Thyroid gland (tissue), 4 donors: ENCODE measurements at regions not wholly inside any gene's neighbourhood (a gene's known extent, or its start where the extent isn't known, plus 50 kb on each side); places are given as distances from the start of the nearest gene placed in this dataset.

Experiments used
- POLR2A ChIP-seq, 2 donors: fragments of 450-650 bp; IDR thresholded peaks; one replicate each; pipeline ENCODE4 v1.6.1; 2017; ENCODE audit warnings: antibody characterized with exemption in 2 of 2, mild to moderate bottlenecking in 2 of 2, moderate library complexity in 1 of 2
- TF ChIP-seq, protein P1 (sequence below), 6 experiments: fragments of 200-600 bp in 3 of 6; fragments of 450-650 bp in 3 of 6; sonication (generic) in 3 of 6; IDR thresholded peaks; one replicate each; pipeline ENCODE4 v1.5.1; 2016 to 2019; ENCODE audit warnings: antibody characterized with exemption in 6 of 6, mild to moderate bottlenecking in 2 of 6, inconsistent platforms in 1 of 6, moderate library complexity in 1 of 6

DNA sequence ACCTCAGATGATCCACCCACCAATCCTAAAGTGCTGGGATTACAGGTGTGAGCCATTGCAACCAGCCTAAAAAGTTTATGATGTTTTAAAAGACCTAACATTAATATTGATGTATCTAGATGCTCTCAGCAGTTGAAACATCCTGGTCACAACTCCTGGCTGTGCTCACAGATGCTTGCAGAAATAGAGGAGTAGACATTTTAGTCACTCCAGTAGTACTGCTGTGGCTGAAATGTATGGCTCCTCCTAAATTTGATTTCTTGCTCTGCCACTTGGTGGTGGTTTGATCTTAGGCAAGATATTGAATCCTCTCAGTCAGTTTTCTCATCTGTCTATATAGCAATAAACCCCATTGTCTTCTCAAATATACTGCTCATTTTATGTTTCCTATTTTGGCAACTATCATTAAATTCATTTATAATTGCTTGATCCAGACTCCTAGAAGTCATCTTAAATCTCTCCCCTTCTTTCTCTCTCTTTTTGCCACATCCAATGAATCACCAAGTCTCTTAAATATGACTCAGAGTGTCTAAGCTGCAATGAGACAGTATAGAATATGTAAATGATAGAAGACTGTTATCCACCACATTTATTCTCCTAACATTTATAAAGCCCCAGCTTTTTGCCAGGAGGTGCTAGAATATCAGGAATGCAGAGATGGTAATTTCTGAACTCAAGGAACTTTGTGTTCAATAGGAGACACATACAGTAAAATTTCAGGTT, 78.1 kb upstream of the NRBF2 start:
- TF ChIP-seq, protein P1, sequence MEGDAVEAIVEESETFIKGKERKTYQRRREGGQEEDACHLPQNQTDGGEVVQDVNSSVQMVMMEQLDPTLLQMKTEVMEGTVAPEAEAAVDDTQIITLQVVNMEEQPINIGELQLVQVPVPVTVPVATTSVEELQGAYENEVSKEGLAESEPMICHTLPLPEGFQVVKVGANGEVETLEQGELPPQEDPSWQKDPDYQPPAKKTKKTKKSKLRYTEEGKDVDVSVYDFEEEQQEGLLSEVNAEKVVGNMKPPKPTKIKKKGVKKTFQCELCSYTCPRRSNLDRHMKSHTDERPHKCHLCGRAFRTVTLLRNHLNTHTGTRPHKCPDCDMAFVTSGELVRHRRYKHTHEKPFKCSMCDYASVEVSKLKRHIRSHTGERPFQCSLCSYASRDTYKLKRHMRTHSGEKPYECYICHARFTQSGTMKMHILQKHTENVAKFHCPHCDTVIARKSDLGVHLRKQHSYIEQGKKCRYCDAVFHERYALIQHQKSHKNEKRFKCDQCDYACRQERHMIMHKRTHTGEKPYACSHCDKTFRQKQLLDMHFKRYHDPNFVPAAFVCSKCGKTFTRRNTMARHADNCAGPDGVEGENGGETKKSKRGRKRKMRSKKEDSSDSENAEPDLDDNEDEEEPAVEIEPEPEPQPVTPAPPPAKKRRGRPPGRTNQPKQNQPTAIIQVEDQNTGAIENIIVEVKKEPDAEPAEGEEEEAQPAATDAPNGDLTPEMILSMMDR (IDR thresholded peaks at IDR 0.05), result no peak
- TF ChIP-seq POLR2A (IDR thresholded peaks at IDR 0.05), result no peak
